H9 (cell line): ENCODE measurements at regions not wholly inside any gene's neighbourhood (a gene's known extent, or its start where the extent isn't known, plus 50 kb on each side); places are given as distances from the start of the nearest gene placed in this dataset.

Experiments used
- DNase-seq: peaks from one replicate; pipeline ENCODE4 v3.0.0-alpha.2; 2017
- H2AFZ ChIP-seq: one replicate; pipeline ENCODE4 v1.6.1; 2013; ENCODE audit warnings: mild to moderate bottlenecking, low read length, control low read depth, moderate library complexity
- H2AK5ac ChIP-seq: 2 replicates; pipeline ENCODE4 v1.6.1; 2013; ENCODE audit warnings: low read length, control low read depth, mixed read lengths; ENCODE audit not compliant: insufficient read length
- H2BK120ac ChIP-seq: one replicate; pipeline ENCODE4 v1.6.1; 2013; ENCODE audit warnings: low read depth, mild to moderate bottlenecking, low read length, control low read depth, inconsistent platforms; ENCODE audit not compliant: poor library complexity, severe bottlenecking
- H2BK12ac ChIP-seq: 2 replicates; pipeline ENCODE4 v1.6.1; 2013; ENCODE audit warnings: low read length, control low read depth, mixed read lengths, low read depth; ENCODE audit not compliant: insufficient read length
- H2BK15ac ChIP-seq: 2 replicates; pipeline ENCODE4 v1.6.1; 2013; ENCODE audit warnings: low read depth, low read length, control low read depth
- H2BK20ac ChIP-seq: one replicate; pipeline ENCODE4 v1.6.1; 2013; ENCODE audit warnings: low read depth, mild to moderate bottlenecking, low read length, control low read depth, inconsistent platforms; ENCODE audit not compliant: poor library complexity, severe bottlenecking
- H2BK5ac ChIP-seq: 2 replicates; pipeline ENCODE4 v1.6.1; 2013; ENCODE audit warnings: low read length, control low read depth, mixed read lengths; ENCODE audit not compliant: insufficient read length
- H3K14ac ChIP-seq: 2 replicates; pipeline ENCODE4 v1.6.1; 2013; ENCODE audit warnings: low read length, control low read depth; ENCODE audit not compliant: insufficient read depth
- H3K18ac ChIP-seq: 2 replicates; pipeline ENCODE4 v1.6.1; 2013; ENCODE audit warnings: low read depth, mild to moderate bottlenecking, mixed read lengths, low read length, control low read depth; ENCODE audit not compliant: insufficient read length
- H3K23ac ChIP-seq: 2 replicates; pipeline ENCODE4 v1.6.1; 2013; ENCODE audit warnings: low read length, control low read depth, mixed read lengths, low read depth; ENCODE audit not compliant: insufficient read length
- H3K23me2 ChIP-seq: 2 replicates; pipeline ENCODE4 v1.6.1; 2013; ENCODE audit warnings: low read depth, mild to moderate bottlenecking, mixed read lengths, low read length, control low read depth; ENCODE audit not compliant: insufficient read length, poor library complexity, severe bottlenecking
- H3K27ac ChIP-seq: 2 replicates; pipeline ENCODE4 v1.5.1; 2013; ENCODE audit warnings: low read length, control low read depth, mixed read lengths, low read depth; ENCODE audit not compliant: insufficient read length
- H3K27me3 ChIP-seq: 2 replicates; pipeline ENCODE4 v1.6.1; 2013; ENCODE audit warnings: low read length, control low read depth, inconsistent platforms; ENCODE audit not compliant: insufficient read depth
- H3K4ac ChIP-seq: 2 replicates; pipeline ENCODE4 v1.6.1; 2013; ENCODE audit warnings: low read depth, mild to moderate bottlenecking, control low read depth, inconsistent platforms, low read length, moderate library complexity
- H3K4me1 ChIP-seq: 2 replicates; pipeline ENCODE4 v1.6.1; 2013; ENCODE audit warnings: low read length, control low read depth, inconsistent platforms; ENCODE audit not compliant: insufficient read depth
- H3K4me2 ChIP-seq: 2 replicates; pipeline ENCODE4 v1.6.1; 2013; ENCODE audit warnings: low read length, control low read depth, mixed read lengths; ENCODE audit not compliant: insufficient read length, insufficient read depth
- H3K56ac ChIP-seq: 2 replicates; pipeline ENCODE4 v1.6.1; 2013; ENCODE audit warnings: low read depth, mild to moderate bottlenecking, mixed read lengths, low read length, control low read depth; ENCODE audit not compliant: insufficient read length
- H3K79me1 ChIP-seq: 2 replicates; pipeline ENCODE4 v1.6.1; 2013; ENCODE audit warnings: low read depth, mild to moderate bottlenecking, moderate library complexity, low read length, control low read depth, inconsistent platforms; ENCODE audit not compliant: insufficient read depth, poor library complexity, severe bottlenecking
- H3K79me2 ChIP-seq: 2 replicates; pipeline ENCODE4 v1.6.1; 2013; ENCODE audit warnings: low read length, control low read depth, inconsistent platforms; ENCODE audit not compliant: insufficient read depth
- H3K9ac ChIP-seq: 2 replicates; pipeline ENCODE4 v1.6.1; 2013; ENCODE audit warnings: low read length, control low read depth, mixed read lengths; ENCODE audit not compliant: insufficient read length; ENCODE audit errors: extremely low read depth
- H3K9me3 ChIP-seq: one replicate; pipeline ENCODE4 v1.6.1; 2013; ENCODE audit warnings: low read depth, low read length, inconsistent platforms; ENCODE audit not compliant: control insufficient read depth
- H3T11ph ChIP-seq: one replicate; pipeline ENCODE4 v1.6.1; 2013; ENCODE audit warnings: mild to moderate bottlenecking, low read length, control low read depth, inconsistent platforms
- H4K20me1 ChIP-seq: one replicate; pipeline ENCODE4 v1.6.1; 2013; ENCODE audit not compliant: control insufficient read depth, insufficient read length, insufficient read depth
- H4K5ac ChIP-seq: 2 replicates; pipeline ENCODE4 v1.6.1; 2013; ENCODE audit warnings: low read depth, mild to moderate bottlenecking, mixed read lengths, low read length, control low read depth; ENCODE audit not compliant: insufficient read length
- H4K8ac ChIP-seq: replicated peaks from 2 replicates; pipeline ENCODE4 v1.6.1; 2013; ENCODE audit warnings: low read length, control low read depth, mixed read lengths, low read depth; ENCODE audit not compliant: insufficient read length
- H4K91ac ChIP-seq: 2 replicates; pipeline ENCODE4 v1.6.1; 2013; ENCODE audit warnings: low read depth, mild to moderate bottlenecking, moderate library complexity, mixed read lengths, low read length, control low read depth; ENCODE audit not compliant: insufficient read length
- H3K27ac Mint-ChIP-seq, 3 experiments: 2 replicates in 2 of 3; 3 replicates in 1 of 3; pipeline ENCODE4 v1.8.0; 2020 to 2021; ENCODE audit warnings: mixed read lengths in 3 of 3, mild to moderate bottlenecking in 1 of 3, moderate library complexity in 1 of 3
- H3K27me3 Mint-ChIP-seq: 2 replicates; pipeline ENCODE4 v1.8.0; 2021; ENCODE audit warnings: low read depth, mild to moderate bottlenecking, moderate library complexity, mixed read lengths
- H3K36me3 Mint-ChIP-seq, 3 experiments: 2 replicates in 2 of 3; 3 replicates in 1 of 3; pipeline ENCODE4 v1.8.0; 2020 to 2021; ENCODE audit warnings: low read depth in 3 of 3, mixed read lengths in 3 of 3; ENCODE audit not compliant: insufficient read depth in 1 of 3
- H3K4me1 Mint-ChIP-seq, 2 experiments: 2 replicates each; pipeline ENCODE4 v1.8.0; 2020; ENCODE audit warnings: mixed read lengths in 2 of 2
- H3K4me3 Mint-ChIP-seq, 2 experiments: 2 replicates in 1 of 2; 3 replicates in 1 of 2; pipeline ENCODE4 v1.8.0; 2020 to 2021; ENCODE audit warnings: mild to moderate bottlenecking in 2 of 2, mixed read lengths in 2 of 2, moderate library complexity in 1 of 2
- H3K9me3 Mint-ChIP-seq, 2 experiments: 2 replicates in 1 of 2; 3 replicates in 1 of 2; pipeline ENCODE4 v1.8.0; 2020; ENCODE audit warnings: mild to moderate bottlenecking in 2 of 2, mixed read lengths in 2 of 2, moderate library complexity in 1 of 2
- WGBS: extraction: QIAGEN DNeasy Blood & Tissue Kit; methylation state at CpG from one replicate; pipeline ENCODE4 v1.1.7; 2013; ENCODE audit warnings: missing lambda C conversion rate, low lambda C conversion rate, mixed read lengths; ENCODE audit not compliant: insufficient read length; ENCODE audit errors: extremely low coverage; 5-methylcytosine and 5-hydroxymethylcytosine counted together
- TF ChIP-seq, protein P1 (sequence below): fragments of 200-600 bp; sonication (generic); conservative IDR thresholded peaks from 3 replicates; pipeline ENCODE4 v1.8.0; 2021; ENCODE audit warnings: antibody characterized with exemption, mild to moderate bottlenecking

DNA sequence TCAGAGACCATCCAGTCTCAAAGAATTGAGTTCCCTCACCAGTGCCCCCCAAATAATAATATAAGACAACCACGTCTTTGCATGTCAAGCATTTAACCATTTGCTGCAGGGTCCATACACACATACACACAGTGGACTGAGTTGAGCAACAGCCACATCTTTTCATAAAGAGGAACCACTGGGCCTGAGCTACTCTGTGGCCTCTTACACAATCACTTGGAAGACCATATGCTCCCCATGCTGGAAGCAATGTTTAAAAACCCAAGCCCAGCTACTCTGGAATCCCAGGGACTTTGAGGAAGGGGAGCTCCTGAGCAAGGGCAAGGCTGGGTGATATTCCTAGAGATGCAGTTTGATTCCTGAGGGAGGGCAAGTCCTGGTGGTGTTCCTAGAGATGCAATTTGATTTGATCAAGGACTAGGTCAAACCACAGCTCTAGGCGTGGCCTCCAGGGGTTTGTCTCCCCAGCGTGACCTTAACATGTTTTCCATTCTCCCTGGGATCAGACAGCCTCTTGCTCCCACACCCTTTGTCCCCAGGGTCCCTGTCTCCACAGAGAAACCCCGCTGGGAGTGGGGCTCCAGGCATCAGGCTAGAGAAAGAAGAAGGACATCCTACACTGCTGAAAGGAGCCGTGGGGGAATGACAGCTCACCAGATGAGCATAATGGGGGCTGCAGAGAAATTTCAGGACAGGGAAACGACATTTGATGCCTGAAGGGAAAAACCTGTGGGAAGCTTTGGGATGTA lies 376.2 kb upstream of the MGMT start:
- TF ChIP-seq, protein P1, sequence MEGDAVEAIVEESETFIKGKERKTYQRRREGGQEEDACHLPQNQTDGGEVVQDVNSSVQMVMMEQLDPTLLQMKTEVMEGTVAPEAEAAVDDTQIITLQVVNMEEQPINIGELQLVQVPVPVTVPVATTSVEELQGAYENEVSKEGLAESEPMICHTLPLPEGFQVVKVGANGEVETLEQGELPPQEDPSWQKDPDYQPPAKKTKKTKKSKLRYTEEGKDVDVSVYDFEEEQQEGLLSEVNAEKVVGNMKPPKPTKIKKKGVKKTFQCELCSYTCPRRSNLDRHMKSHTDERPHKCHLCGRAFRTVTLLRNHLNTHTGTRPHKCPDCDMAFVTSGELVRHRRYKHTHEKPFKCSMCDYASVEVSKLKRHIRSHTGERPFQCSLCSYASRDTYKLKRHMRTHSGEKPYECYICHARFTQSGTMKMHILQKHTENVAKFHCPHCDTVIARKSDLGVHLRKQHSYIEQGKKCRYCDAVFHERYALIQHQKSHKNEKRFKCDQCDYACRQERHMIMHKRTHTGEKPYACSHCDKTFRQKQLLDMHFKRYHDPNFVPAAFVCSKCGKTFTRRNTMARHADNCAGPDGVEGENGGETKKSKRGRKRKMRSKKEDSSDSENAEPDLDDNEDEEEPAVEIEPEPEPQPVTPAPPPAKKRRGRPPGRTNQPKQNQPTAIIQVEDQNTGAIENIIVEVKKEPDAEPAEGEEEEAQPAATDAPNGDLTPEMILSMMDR, result no peak
- Histone ChIP-seq H4K91ac (no peak overlapping the region), H3K27ac (no peak overlapping the region), H3K4ac (no peak overlapping the region), H2BK12ac (no peak overlapping the region), H3K79me1 (no peaks in the 10 kb centered on the region), H4K5ac (no peak overlapping the region), H3T11ph (no peak overlapping the region), H3K4me1 (no peaks in the 10 kb centered on the region), H3K27me3 (no peaks in the 10 kb centered on the region), H3K18ac (no peak overlapping the region), H2BK20ac (no peak overlapping the region), H4K8ac (no peak overlapping the region), H2BK5ac (no peak overlapping the region), H3K23ac (no peak overlapping the region), H3K56ac (no peak overlapping the region), H3K23me2 (no peaks in the 10 kb centered on the region), H3K4me2 (no peak overlapping the region), H3K9ac (no peak overlapping the region), H2AK5ac (no peak overlapping the region), H2BK15ac (no peak overlapping the region), H3K79me2 (no peaks in the 10 kb centered on the region), H2AFZ (no peak overlapping the region), H2BK120ac (no peak overlapping the region), H3K9me3 (no peaks in the 10 kb centered on the region), H3K14ac (no peak overlapping the region), H4K20me1 (no peaks in the 10 kb centered on the region)
- peaks cover 2% of the 10 kb centered on the region for H3K27me3 Mint-ChIP-seq
- peaks cover 0 to 2% of the 10 kb centered on the region in 2 experiments; a peak in 1 of 5 replicates for H3K9me3 Mint-ChIP-seq
- no peak overlapping the region for H3K27ac Mint-ChIP-seq
- H3K36me3 Mint-ChIP-seq, result no peaks in the 10 kb centered on the region
- DNase-seq, result no peak
- peaks cover 13 to 14% of the 10 kb centered on the region in 2 experiments for H3K4me1 Mint-ChIP-seq
- no CpG with 5 or more reads among the region's 6 CpGs for WGBS
- H3K4me3 Mint-ChIP-seq, result no peak overlapping the region
